ENCODE measurements at regions not wholly inside any gene's neighbourhood (a gene's known extent, or its start where the extent isn't known, plus 50 kb on each side); places are given as distances from the start of the nearest gene placed in this dataset.

GRCh38 chr11:128095466-128095981 lies 491.8 kb downstream of the ETS1 start:
- DNase-seq (ENCODE audit: low read depth): no peak

GRCh38 chr11:128093689-128094088 lies 493.7 kb downstream of the ETS1 start:
- DNase-seq (ENCODE audit: low read depth): no peak

GRCh38 chr11:128089962-128090361 lies 497.4 kb downstream of the ETS1 start:
- DNase-seq (ENCODE audit: low read depth): no peak

GRCh38 chr11:128086794-128087193 lies 500.6 kb downstream of the ETS1 start:
- DNase-seq (ENCODE audit: low read depth): no peak

- no peak for DNase-seq (ENCODE audit: low read depth)
These were observed 502.1 kb downstream of the ETS1 start for GRCh38 chr11:128085276-128085675.

GRCh38 chr11:128082574-128082973 lies 504.8 kb downstream of the ETS1 start:
- no peak for DNase-seq (ENCODE audit: low read depth)

- DNase-seq (ENCODE audit: low read depth): no peak
These were observed 517.7 kb downstream of the ETS1 start for GRCh38 chr11:128069665-128070064.

GRCh38 chr11:128067780-128068179 lies 519.6 kb downstream of the ETS1 start:
- no peak for DNase-seq (ENCODE audit: low read depth)

GRCh38 chr11:128066399-128066798 lies 521.0 kb downstream of the ETS1 start:
- no peak for DNase-seq (ENCODE audit: low read depth)

- no peak for DNase-seq (ENCODE audit: low read depth)
These were observed 526.0 kb downstream of the ETS1 start for GRCh38 chr11:128061281-128061871.

- DNase-seq (ENCODE audit: low read depth): no peak
These were observed 528.7 kb downstream of the ETS1 start for GRCh38 chr11:128058580-128059208.

- DNase-seq (ENCODE audit: low read depth): no peak
These were observed 529.5 kb downstream of the ETS1 start for GRCh38 chr11:128057786-128058395.

GRCh38 chr11:128055576-128056217 lies 531.7 kb downstream of the ETS1 start:
- no peak for DNase-seq (ENCODE audit: low read depth)

- no peak for DNase-seq (ENCODE audit: low read depth)
These were observed 533.1 kb downstream of the ETS1 start for GRCh38 chr11:128053981-128054931.

- DNase-seq (ENCODE audit: low read depth): no peak
These were observed 534.3 kb downstream of the ETS1 start for GRCh38 chr11:128052912-128053641.

GRCh38 chr11:128048121-128048520 lies 539.2 kb downstream of the ETS1 start:
- no peak for DNase-seq (ENCODE audit: low read depth)

- no peak for DNase-seq (ENCODE audit: low read depth)
These were observed 540.3 kb downstream of the ETS1 start for GRCh38 chr11:128047026-128047425.

GRCh38 chr11:128046213-128046612 lies 541.1 kb downstream of the ETS1 start:
- DNase-seq (ENCODE audit: low read depth): no peak

- no peak for DNase-seq (ENCODE audit: low read depth)
These were observed 542.1 kb downstream of the ETS1 start for GRCh38 chr11:128045094-128045725.

- DNase-seq (ENCODE audit: low read depth): no peak
These were observed 545.0 kb downstream of the ETS1 start for GRCh38 chr11:128042290-128042751.

Data from activated gamma-delta T cell treated with anti-CD3 and anti-CD28 coated beads, Interleukin-2, amount 50 U/mL, for 16 hours (primary cell).